Activated CD8-positive, alpha-beta T cell treated with anti-CD3 and anti-CD28 coated beads for 36 hours (primary cell): ENCODE measurements at regions not wholly inside any gene's neighbourhood (a gene's known extent, or its start where the extent isn't known, plus 50 kb on each side); places are given as distances from the start of the nearest gene placed in this dataset.

ENCODE experiments used
- ATAC-seq: fragments of 200-7000 bp; cut with Tn5 transposase; one replicate; pipeline ENCODE4 v1.10.0; 2021; ENCODE audit warnings: mild to moderate bottlenecking, moderate library complexity
- CTCF ChIA-PET: fragments of 350-600 bp; sonication (Branson Sonifier 250); formaldehyde crosslinking; loops from one replicate; lab custom pipeline; 2021; ENCODE audit warnings: antibody characterized with exemption; lab: Charles Lee
- POLR2A ChIA-PET: fragments of 350-600 bp; sonication (Branson Sonifier 250); formaldehyde crosslinking; loops from one replicate; lab custom pipeline; 2021; ENCODE audit warnings: antibody characterized with exemption; lab: Charles Lee
- DNase-seq: peaks from one replicate; pipeline ENCODE4 v3.0.0-alpha.2; 2020
- H3K27ac Mint-ChIP-seq: one replicate; pipeline ENCODE4 v1.8.0; 2021; ENCODE audit warnings: mild to moderate bottlenecking, mixed read lengths
- H3K27me3 Mint-ChIP-seq: one replicate; pipeline ENCODE4 v1.8.0; 2021; ENCODE audit warnings: mixed read lengths
- H3K36me3 Mint-ChIP-seq: one replicate; pipeline ENCODE4 v1.8.0; 2021; ENCODE audit warnings: low read depth, mixed read lengths
- H3K4me1 Mint-ChIP-seq: one replicate; pipeline ENCODE4 v1.8.0; 2021; ENCODE audit warnings: low read depth, mixed read lengths
- H3K4me3 Mint-ChIP-seq: one replicate; pipeline ENCODE4 v1.8.0; 2021; ENCODE audit warnings: mild to moderate bottlenecking, moderate library complexity, mixed read lengths
- H3K9me3 Mint-ChIP-seq: one replicate; pipeline ENCODE4 v1.8.0; 2021; ENCODE audit warnings: mixed read lengths
- intact Hi-C: fragments of 100-400 bp; cut with micrococcal nuclease; formaldehyde crosslinking; loops from one replicate; pipeline ENCODE4 v1.10.0; 2022
- TF ChIP-seq, protein P1 (sequence below): fragments of 200-600 bp; IDR thresholded peaks from one replicate; pipeline ENCODE4 v1.8.0; 2022; ENCODE audit warnings: antibody characterized with exemption, mild to moderate bottlenecking

DNA sequence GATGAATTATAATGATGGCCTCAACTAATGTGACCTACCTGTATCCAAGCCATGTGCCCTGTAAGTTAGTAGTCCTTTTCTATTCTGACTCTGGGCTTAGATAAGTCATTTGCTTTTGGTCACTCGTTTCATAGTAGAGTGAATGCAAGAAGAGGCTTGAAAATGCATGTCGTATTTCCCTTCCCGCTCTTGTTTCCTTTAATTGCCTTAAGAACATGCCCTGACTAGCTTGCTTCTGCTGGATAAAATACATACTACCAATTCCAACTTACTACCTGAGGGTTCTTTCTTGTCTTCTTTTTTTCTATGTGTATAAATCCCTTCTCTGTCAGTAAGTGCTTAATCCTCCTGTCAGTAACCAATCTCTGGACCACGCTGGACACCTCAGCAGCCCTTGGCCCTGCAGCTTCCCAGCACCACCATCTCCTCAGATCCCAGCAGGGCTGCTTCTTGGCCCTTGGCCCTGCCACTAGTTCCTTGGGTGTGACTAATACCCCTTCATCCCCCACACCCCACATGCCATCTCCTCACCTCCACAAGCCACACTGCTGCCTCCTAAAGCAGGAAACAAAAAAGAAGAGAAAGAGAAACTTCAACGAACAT, 771.7 kb downstream of the IGSF11 start:
- ATAC-seq: no peak
- POLR2A ChIA-PET: no interaction called here
- Mint-ChIP-seq H3K9me3 (peaks cover 10% of the 10 kb centered on the region), H3K36me3 (no peaks in the 10 kb centered on the region), H3K4me1 (no peaks in the 10 kb centered on the region), H3K27me3 (no peaks in the 10 kb centered on the region), H3K27ac (no peak overlapping the region), H3K4me3 (no peak overlapping the region)
- CTCF ChIA-PET: no interaction called here
- TF ChIP-seq, protein P1, sequence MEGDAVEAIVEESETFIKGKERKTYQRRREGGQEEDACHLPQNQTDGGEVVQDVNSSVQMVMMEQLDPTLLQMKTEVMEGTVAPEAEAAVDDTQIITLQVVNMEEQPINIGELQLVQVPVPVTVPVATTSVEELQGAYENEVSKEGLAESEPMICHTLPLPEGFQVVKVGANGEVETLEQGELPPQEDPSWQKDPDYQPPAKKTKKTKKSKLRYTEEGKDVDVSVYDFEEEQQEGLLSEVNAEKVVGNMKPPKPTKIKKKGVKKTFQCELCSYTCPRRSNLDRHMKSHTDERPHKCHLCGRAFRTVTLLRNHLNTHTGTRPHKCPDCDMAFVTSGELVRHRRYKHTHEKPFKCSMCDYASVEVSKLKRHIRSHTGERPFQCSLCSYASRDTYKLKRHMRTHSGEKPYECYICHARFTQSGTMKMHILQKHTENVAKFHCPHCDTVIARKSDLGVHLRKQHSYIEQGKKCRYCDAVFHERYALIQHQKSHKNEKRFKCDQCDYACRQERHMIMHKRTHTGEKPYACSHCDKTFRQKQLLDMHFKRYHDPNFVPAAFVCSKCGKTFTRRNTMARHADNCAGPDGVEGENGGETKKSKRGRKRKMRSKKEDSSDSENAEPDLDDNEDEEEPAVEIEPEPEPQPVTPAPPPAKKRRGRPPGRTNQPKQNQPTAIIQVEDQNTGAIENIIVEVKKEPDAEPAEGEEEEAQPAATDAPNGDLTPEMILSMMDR: no peak
- DNase-seq: no peak
- intact Hi-C loops: no loop called here

DNA sequence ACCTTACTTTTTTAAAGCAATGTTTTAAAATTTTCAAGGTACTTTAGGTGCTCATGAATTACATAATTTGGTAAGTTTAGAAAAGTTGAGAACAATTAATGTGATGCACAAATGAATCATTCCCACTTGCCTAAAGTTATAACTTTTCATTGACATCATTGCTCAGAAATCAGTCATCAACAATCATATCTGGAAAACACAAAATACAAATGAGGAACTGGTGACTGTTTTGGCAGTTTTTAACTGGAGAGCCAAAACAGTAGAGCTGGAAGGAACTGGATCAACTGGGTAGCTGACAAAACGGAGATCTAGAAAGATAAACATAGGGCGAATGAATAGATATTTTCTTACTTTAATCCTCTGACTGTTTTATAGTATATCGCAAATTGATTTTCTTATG, 767.1 kb downstream of the IGSF11 start:
- no peaks in the 10 kb centered on the region for H3K27me3 Mint-ChIP-seq
- no peak overlapping the region for H3K4me3 Mint-ChIP-seq
- ChIA-PET POLR2A (no interaction called here), CTCF (no interaction called here)
- TF ChIP-seq, protein P1: no peak
- H3K27ac Mint-ChIP-seq: no peak overlapping the region
- DNase-seq (no peak), ATAC-seq (no peak)
- intact Hi-C loops: no loop called here
- H3K36me3 Mint-ChIP-seq: no peaks in the 10 kb centered on the region
- no peaks in the 10 kb centered on the region for H3K4me1 Mint-ChIP-seq
- H3K9me3 Mint-ChIP-seq: peaks cover 7% of the 10 kb centered on the region

DNA sequence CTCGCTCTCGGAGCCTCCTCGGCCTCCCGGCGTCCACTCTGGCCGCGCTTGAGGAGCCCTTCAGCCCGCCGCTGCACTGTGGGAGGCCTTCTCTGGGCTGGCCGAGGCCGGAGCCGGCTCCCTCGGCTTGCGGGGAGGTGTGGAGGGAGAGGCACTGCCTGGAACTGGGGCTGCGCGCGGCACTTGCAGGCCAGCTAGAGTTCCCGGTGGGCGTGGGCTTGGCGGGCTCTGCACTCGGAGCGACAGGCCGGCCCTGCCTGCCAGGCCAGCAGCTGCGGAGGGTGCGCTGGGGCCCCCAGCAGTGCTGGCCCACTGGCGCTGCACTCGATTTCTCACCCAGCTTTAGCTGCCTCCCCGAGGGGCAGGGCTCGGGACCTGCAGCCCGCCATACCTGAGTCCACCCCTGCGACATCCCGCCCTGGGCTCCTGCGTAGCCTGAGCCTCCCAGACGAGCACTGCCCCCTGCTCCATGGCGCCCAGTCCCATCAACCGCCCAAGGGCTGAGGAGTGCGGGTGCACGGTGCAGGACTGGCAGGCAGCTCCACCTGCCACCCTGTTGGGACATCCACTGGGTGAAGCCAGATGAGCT, 765.0 kb downstream of the IGSF11 start:
- TF ChIP-seq, protein P1: no peak
- ChIA-PET POLR2A (no interaction called here), CTCF (no interaction called here)
- Mint-ChIP-seq H3K27ac (no peak overlapping the region), H3K4me3 (no peak overlapping the region), H3K4me1 (no peaks in the 10 kb centered on the region), H3K27me3 (no peaks in the 10 kb centered on the region), H3K36me3 (no peaks in the 10 kb centered on the region), H3K9me3 (peaks cover 6% of the 10 kb centered on the region)
- intact Hi-C loops: no loop called here
- ATAC-seq (no peak), DNase-seq (no peak)

DNA sequence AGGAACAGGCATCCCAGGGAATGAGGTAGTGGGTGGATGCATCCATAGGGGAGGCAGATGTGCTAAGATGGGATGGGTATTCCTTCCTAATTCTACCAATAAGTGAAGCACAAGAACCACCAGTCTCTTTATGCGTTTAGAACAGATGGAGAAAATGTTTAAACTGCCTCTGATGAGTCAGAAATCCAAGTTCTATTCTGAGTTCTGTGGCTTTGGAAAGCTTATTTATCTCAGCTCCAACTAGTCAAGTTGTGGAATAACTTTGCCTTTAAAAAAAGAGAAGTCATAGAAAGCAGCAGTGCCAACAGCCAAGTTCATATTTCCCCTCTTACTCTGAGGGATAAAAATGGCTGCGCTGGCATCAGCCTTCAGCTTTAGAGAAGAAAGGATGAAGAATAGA, 761.7 kb downstream of the IGSF11 start:
- ChIA-PET CTCF (no interaction called here), POLR2A (no interaction called here)
- intact Hi-C loops: no loop called here
- Mint-ChIP-seq H3K4me3 (no peak overlapping the region), H3K9me3 (peaks cover 5% of the 10 kb centered on the region), H3K4me1 (no peaks in the 10 kb centered on the region), H3K36me3 (no peaks in the 10 kb centered on the region), H3K27me3 (no peaks in the 10 kb centered on the region), H3K27ac (no peak overlapping the region)
- ATAC-seq (no peak), DNase-seq (no peak)
- TF ChIP-seq, protein P1: no peak

DNA sequence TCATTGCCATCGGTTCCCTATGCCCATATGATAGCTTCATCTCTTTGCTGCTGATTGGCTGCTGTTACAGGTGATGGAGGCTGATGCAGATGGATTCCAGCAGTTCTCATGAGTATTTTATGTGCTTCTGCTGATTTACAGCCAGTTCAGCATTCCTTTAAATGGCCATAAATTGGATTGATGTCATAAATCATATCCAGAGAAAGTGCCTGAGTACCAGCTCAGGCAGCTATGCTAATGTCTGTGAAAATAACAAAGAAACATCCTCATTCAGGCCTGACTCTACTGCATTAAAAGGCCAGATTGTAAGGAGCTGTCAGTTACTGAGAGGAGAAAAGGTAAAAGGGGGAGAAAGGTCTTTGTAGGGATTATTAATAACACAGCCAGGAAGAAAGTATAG, 756.8 kb downstream of the IGSF11 start:
- TF ChIP-seq, protein P1: no peak
- no peak overlapping the region for H3K4me3 Mint-ChIP-seq
- POLR2A ChIA-PET: no interaction called here
- peaks cover 9% of the 10 kb centered on the region for H3K9me3 Mint-ChIP-seq
- H3K4me1 Mint-ChIP-seq: no peaks in the 10 kb centered on the region
- H3K27me3 Mint-ChIP-seq: no peaks in the 10 kb centered on the region
- H3K36me3 Mint-ChIP-seq: no peaks in the 10 kb centered on the region
- CTCF ChIA-PET: no interaction called here
- no peak for DNase-seq
- intact Hi-C loops: no loop called here
- H3K27ac Mint-ChIP-seq: no peak overlapping the region
- no peak for ATAC-seq
